Left kidney (tissue), 1 donor: ENCODE measurements at regions not wholly inside any gene's neighbourhood (a gene's known extent, or its start where the extent isn't known, plus 50 kb on each side); places are given as distances from the start of the nearest gene placed in this dataset.
"Not testable (repeated sequence)": the region's sequence is repeated elsewhere in the genome, so short reads cannot be mapped to it uniquely, and the experiment has no call there.

ENCODE experiments used
- DNase-seq: peaks from one replicate; pipeline ENCODE4 v3.0.0-alpha.2; 2013

DNA sequence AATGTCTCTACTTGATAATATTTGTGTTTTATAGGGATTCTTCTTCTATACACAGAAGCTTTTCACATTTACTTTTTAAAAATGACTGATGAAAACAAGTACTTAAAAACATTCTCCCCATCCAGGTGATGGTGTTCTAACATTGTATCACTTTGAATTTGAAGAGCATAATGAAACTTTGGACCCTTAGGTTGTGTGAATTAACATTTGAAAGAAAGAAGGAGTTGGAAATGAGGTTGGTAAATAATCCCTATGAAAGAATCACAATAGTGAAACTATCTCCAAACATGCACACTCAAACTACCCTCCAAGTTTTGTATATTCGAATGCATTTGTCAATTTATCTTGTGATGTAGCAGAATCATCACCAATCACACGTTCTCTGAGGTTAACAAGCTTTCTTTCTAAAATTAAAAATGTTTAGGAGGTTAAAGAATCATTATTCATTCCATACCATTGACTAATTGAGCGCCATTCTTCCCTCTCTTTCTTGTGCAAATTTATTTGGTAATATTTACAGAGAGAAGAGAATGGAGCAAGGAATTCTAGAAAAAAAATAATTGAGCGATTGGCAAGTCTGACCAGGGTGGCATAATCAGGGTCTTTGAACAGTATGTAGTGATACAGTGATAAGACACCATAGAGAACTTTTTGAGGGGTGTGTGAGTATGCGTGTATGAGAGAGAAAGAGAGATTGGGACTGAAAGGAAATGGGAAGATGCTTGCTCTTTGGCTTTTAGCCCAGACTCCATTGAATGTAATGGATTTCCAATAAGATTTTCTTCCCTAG, 260.0 kb upstream of the NRXN1 start:
- DNase-seq = no peak

DNA sequence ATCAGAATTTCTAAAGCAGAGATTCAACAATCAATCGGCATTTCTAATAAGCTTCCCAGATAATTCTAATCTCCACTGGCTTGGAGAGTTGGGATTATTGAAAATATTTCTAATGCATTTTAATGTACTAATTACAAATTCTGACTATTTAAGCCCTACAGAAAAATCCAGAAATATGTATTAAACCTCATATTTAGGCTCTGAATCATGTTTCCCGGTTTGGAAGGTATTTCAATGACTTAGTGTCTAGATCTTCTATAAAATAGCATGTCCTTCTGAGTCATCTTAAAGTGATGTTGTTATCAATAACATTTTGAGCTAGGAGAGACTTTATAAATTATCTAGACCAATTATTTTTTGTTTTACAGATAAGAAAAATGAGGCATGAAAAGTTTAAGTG, 258.8 kb upstream of the NRXN1 start:
- no peak for DNase-seq

DNA sequence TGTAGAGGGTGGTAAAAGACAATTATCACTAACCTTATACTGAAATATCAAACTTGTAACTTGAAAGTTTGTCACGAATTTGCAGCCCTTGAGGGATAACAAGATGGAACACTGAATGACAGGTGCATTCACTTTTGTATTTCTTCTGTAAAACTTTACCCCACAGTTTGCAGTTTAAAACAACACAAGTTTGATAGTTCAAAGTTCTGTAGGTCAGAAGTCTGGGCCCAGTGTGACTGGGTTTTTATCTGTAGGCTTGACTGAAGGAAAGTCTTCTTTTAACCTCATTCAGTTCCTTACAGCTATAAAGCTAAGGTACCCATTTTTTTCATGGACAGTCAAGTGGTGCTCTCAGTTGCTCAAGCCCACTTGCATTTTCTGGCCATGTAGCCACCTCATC, 257.1 kb upstream of the NRXN1 start:
- no peak for DNase-seq

DNA sequence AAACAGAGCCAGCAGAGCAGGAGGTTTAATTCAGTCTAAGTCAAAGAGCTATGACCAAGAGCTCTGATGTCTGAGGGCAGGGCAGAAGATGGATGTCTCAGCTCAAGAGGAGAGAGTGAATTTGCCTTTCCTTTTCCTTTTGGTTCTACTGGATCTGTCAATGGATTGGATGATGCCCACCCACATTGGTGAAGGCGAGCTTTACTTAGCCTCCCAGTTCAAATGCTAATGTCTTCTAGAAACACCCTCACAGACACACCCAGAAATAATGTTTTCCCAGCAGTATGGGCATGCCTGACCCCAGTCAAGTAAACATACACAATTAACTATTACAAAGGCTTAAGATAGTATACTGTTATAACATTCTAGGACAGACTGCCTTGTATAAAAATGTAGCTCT, 236.3 kb upstream of the NRXN1 start:
- DNase-seq = no peak

DNA sequence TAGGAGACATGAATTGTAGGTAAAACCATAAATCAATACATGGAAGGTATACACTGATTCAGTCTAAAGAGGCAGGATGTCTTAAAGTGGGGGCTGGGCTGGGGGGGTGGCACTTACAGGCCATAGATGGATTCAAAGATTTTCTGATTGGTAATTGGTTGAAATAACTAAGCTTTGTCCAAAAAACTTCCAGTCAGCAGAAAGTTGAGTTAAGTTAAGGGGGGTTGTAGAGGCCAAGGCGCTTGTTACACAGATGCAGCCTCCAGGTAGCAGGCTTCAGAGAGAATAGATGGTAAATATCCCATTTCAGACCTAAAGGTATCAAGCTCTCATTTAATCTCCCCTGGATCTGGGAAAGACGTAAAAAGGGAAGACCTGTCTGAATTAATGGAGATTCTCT, 233.6 kb upstream of the NRXN1 start:
- DNase-seq = no peak

DNA sequence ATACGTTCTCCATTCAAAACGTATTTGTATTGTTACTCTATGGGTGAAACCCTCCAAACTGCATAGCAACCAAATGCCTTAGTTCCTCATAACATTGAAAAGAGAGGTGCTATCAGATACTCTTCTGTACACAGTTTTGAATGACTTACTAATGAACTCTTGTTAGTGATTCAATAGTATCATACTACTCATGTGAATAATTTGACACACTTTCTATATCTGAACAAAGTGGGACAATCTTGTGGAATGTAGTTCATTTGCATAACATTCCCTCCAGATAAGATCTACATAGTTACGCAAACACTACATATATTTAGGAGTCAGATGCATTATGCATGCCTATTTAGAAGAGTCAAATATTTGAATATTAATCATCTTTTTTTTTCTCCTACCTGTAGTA, 232.0 kb upstream of the NRXN1 start:
- no peak for DNase-seq

DNA sequence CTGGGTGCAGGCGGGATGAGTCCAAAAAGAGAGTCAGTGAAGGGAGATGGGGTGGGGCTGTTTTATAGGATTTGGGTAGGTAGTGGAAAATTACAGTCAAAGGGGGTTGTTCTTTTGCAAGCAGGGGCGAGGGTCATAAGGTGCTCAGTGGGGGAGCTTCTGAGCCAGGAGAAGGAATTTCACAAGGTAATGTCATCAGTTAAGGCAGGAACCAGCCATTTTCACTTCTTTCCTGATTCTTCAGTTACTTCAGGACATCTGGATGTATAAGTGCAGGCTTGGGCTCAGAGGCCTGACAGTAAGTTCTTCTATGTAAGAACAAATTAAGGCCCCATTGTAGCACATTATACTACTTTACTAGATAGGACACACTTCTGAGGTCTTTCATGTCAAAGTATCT, 231.2 kb upstream of the NRXN1 start:
- DNase-seq = not testable (repeated sequence)

DNA sequence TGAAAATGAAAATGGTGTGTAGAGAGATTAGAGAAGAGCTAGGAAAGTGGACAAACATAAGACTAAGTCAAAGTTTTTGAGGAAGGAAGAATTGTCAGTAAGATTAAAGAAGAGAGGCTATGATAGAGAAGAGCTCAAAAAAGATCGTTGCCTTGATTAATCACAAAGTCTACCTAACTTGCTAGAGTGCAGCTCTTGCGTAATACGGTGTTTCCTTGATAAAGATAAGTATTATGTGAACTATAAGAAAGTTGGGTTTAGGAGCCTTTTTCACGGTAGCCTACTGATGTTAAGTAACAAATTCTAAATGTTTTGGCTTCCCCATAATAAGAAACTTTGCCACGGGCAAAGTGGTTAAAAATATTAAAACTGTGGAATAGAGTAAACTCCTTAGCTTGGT, 226.4 kb upstream of the NRXN1 start:
- DNase-seq = no peak

DNA sequence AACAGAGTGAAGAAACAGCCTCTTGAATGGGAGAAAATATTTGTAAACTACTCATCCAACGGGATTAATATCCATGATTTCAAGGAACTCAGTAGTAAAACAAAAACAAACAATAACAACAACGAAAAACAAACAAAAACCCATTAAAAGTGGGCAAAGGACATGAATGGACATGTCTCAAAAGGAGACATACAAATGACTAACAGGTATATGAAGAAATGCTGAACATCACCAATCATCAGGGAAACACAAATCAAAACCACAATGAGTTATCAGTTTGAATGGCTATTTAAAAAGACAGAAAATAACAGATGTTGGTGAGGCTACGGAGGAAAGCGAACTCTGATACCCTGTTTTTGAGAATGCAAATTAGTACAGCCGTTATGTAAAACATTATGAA, 224.8 kb upstream of the NRXN1 start:
- no peak for DNase-seq

DNA sequence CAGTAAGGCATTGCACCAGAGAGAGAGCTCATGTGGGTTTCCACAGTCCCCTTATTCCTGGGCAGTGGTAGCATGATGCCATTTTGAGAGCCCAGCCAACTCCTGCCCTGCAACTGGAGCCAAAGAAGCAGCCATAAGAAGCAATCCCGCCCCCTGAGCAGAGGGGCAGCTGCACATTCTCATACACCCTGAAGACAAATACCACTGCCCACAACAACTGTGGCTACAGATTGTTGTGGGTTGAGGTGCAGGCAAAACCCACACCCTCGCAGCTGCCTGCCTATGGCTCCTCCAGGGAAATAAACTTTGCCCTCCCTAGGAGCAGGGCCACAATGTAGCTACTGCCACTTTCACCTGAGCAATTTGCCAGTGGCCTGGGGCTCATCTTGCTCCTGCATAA, 219.4 kb upstream of the NRXN1 start:
- no peak for DNase-seq

DNA sequence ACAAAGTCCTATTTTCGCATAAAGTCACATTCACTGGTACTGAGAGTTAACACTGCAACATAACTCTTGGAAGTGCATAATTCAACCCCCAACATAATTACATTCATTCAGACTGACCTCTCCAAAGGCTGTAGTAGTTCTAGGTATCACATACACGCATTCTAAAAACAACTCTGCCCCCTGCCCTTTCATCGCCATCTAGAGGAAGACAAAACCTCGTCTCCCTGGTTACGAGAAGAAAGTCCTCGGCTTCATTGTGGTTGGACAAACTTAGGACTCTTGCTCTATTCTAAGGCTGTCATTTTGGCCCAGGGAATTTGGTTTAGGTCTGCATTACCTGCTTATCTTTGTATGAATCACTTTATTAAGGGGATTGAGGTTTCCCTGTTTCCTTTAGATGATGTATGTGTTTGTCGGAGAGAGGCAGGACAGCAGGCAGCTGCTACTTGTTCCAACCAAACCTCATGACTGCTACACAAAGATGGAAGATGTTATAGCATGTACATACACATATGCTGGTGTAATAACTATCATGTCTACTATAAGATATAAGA, 215.4 kb upstream of the NRXN1 start:
- no peak for DNase-seq

DNA sequence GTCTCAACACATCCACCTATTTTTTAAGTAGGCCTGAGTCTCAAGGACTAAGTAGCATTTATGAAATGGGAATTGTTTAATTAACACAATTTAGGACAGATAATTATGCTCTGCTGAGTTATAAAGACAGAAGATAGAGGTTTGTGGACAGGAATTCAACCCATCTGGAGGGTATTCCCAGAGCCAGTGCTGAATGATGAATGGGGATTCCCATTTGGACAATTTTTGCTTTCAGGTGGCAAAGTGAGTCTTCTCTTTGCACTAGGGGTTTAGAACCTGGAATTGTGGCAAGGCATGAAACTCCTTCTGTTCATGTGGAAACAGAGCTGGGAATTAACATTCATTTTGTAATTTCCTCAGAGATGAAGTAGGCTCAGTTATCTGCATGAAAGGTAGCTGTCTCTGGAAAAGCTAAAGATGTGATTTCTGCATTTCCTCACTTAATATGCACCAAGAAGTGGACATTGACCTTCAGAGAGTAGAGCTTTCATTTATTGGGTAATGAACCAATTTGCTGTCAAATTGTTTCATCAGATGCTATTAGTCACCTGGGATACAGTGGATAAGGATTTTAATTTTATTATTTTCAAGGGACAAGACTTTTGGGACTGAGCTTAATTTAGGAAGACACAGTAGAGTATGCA, 212.1 kb upstream of the NRXN1 start:
- DNase-seq = no peak

DNA sequence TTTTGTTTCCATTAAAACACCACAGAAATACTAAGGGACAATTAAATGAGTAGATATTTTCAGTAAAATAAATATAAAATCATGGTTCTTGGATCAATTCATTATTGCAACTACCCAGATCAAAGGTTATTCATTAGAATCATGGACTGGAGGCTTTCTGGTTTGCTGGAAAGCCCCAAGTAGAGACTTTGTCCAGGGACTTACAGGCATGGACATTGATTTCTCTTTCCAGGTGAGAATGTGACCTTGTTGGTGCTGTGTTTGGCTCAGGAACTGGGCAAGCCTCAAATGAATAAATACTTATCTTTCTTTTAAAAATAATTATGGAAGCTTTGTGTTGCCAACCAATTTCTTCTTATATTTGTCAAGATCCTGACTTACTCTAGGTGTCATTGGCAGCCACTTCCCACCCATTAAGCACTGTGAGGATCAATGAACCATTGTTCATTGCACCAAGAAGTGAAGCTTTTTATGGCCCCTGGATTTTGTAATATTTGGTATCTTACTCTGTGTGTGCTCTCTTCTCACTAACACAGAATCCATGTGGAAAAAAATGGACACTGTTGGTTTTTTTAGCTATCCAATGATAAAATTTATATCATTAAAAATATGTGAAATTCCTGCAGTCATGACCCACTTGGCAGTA, 205.8 kb upstream of the NRXN1 start:
- DNase-seq = no peak

DNA sequence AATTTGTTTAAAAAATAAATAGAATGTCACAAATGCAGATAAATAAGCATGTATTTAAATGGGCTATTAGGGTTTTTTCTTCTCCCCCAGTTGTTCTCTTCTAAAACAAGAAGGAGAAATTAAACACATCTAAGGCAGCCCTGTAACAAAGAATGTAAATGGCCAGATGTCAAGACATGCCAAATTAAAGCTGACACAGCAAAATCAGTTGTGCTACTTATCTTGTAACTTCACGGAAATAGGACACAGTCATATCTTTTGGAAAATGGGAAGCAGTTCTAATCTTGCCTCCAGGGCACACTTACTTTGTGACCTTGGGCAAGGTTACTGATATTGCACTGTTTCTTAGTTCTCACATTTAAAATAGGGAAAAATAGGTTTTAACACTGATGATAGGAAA, 200.1 kb upstream of the NRXN1 start:
- DNase-seq = no peak

DNA sequence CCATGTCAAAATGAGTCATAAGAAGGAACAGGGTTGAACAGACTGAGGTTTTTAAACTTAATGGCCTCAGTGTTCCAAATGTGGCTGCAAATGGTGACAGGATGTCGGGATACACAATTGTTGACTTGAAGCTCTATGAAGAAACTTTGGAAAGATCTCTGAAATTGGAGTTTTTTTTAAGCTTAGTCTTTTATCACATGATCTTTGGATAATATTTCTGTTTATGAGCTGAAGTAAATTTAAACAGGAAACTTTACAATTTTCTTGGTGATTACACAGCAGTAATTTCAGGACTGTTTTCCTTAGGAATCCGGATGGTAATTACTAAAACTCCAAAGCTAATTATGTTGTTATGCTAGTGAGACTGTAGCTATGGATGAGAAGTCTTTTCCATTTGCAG, 199.1 kb upstream of the NRXN1 start:
- no peak for DNase-seq

DNA sequence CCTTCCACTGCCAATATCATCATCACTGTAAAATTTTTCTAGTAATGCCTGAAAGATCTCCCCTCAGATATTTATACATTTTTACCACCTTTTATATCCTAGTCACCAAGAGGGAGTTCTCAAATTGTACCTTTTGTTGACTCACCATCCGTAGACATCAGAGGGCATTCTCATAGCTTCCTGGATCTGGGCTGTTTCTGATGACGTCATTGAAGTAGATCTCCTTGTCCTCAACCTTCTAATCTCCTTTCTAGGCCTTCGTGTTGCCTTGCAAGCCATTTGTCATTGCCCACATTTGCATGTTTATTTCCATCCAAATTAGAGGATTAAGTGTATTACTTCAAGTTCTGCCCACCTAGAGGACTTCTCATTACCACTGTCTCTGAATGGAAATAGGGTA, 193.4 kb upstream of the NRXN1 start:
- no peak for DNase-seq

DNA sequence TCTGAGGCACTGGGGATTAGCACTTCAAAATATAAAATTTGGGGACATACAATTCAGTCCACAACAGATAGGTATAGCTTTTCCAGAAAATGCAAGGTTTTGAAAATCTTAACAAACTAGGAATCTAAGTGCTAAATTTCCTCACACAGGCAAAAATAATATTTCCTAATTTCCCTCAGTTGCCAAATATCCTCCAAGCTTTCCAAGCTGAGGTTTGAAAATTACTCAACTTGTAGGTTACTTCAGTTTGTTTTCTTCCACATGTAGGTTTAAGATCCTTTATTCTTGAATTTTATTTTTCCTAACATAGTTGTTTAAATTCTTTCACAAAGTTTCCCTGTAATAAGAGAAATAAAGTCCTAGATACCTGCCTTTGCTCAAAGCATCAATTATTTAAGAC, 192.9 kb upstream of the NRXN1 start:
- no peak for DNase-seq

DNA sequence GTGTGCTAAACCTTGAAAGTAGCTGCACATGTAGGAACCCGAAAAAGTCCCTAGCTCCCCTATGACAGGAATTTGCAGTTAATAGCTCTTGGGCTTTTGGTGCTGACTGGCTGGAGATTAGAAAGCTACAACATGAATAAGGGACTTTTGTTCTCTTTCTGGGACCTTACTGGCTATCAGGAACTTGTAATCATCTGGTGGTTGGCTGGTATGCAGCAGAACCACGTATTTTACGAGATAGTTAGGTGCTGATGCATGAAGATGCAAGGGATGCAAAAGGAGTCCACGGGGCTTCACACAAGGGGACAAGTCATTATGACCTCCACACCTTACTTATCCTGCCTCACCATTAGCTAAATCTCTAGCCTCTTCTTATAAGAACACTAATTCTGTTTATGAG, 190.2 kb upstream of the NRXN1 start:
- no peak for DNase-seq

DNA sequence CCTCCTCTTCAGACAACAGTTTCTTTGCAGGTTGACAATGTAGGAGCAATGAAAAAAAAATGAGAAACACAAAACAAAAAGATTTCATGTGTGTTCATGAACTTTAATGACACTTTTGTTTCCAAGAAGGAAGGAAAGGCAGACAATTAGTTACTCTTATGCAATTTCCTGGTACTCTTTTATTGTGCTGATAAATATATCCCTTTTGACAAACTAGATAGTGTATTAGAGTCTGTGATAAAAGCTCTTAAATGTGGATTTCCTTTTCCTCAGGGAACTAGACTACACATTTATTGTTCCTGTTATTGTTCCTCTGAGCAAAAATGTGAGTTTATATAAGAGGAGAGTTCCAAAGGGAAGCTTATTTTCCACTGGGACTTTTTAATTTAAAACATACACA, 188.7 kb upstream of the NRXN1 start:
- no peak for DNase-seq

DNA sequence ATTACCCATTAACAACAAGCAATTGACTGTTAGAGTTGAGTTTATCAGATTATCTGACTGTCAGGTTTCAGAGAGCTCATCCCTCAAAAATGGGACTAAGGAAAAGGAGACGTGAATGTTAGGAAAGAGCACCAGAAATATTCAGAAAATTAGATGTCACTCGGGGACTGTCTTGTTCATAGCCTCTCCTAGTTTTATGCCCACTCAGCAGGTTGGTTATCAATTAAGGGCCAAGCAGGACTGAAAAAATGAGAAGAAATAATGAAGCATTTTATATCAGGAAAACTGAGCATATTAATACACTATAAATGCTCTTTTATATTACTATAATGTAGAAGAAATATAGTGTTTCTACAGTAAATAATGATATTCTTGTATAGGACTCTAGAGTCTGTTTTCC, 188.1 kb upstream of the NRXN1 start:
- DNase-seq = no peak

DNA sequence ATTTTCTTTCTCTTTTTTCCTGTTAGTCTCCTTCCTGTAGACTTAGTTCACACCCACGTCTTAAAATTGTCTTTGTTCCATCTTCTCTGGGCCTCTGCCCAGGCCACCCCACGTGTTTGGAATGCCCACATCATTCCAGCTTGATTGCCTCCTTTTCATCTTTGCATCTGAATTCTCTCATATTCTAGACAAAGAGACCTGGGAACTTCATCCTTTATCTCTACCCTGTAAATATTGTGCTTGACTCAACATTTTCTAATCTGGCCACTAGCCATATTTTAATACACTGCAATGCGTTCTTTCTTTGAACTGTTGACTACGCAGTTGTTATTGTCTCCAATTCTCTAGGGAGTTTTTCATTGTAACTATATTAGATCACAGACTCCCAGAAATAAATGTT, 187.5 kb upstream of the NRXN1 start:
- no peak for DNase-seq

DNA sequence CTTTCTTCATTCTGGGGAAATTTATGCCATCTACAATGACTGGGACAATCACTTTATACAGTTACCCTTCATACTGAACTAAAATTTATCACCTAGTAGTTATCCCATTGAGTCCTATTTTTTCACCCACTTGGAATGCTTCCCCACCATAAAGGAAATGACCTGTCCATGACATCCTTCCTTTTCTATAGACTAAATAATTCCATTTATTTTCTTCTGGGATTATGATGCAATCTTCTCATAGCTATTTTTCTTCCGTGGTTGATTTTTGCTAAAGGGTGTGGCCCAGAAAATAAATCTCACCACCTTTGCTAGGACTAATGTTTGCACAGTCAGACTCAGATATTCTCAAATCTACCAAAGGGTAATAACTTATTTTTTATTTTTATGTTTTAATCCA, 186.1 kb upstream of the NRXN1 start:
- no peak for DNase-seq

DNA sequence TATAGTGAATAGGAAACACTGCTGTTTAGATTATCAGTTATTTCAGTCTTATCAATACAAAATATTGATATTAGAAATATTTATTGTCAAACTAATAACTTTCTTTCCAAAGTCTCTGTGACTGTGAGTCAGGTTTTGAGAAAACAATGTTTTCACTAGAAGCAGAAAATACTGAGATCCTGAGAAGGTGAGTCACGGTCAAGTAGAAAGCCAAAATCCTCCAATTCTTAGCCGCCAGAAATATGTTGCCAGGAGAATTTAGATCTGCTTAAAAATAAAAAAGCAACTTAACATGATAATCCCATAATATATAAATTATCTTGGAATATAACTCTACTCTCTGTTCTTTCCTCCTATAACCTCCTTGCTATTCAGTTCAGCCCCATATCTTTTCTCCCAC, 181.9 kb upstream of the NRXN1 start:
- DNase-seq = no peak

DNA sequence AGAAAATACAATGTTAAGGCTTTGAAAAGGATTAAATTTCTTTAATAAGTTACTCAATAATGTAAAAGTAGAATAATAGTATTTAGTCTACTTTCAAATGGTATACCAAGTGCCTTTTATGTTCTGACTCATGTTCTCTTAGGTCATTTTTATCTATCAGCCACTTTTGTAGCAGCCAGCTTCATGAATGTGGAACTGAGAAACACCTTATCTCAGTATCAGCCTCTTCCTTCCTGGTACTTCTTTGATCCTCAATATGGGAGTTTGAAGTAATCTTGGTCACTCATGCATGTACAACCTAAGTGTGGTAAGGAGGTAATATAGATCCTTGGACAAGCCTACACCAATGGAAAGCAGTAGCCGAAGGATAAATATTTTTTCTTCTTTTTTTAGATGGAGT, 180.4 kb upstream of the NRXN1 start:
- DNase-seq = no peak
